Liver (tissue), 8 donors: ENCODE measurements at regions not wholly inside any gene's neighbourhood (a gene's known extent, or its start where the extent isn't known, plus 50 kb on each side); places are given as distances from the start of the nearest gene placed in this dataset.

ENCODE experiments used
- DNase-seq: peaks from one replicate; pipeline ENCODE4 v3.0.0-alpha.2; 2017; ENCODE audit warnings: low spot score
- H3K27ac ChIP-seq, 2 donors: one replicate each; pipeline ENCODE4 v1.7.0; 2013; ENCODE audit warnings: inconsistent platforms in 2 of 2, low read length in 2 of 2, control low read depth in 1 of 2, low read depth in 1 of 2, mild to moderate bottlenecking in 1 of 2
- H3K27me3 ChIP-seq, 4 donors: one replicate each; pipeline versions ENCODE4 v1.6.1 to v1.7.0; 2013; ENCODE audit warnings: low read length in 3 of 4, inconsistent platforms in 1 of 4, mild to moderate bottlenecking in 1 of 4, moderate library complexity in 1 of 4; ENCODE audit not compliant: control insufficient read depth in 4 of 4, insufficient read depth in 4 of 4
- H3K36me3 ChIP-seq, 4 donors: one replicate each; pipeline versions ENCODE4 v1.6.1 to v1.7.0; 2013; ENCODE audit warnings: low read length in 3 of 4, mild to moderate bottlenecking in 3 of 4, low read depth in 1 of 4, moderate library complexity in 1 of 4; ENCODE audit not compliant: control insufficient read depth in 4 of 4, insufficient read depth in 3 of 4
- H3K4me1 ChIP-seq, 4 donors: one replicate each; pipeline versions ENCODE4 v1.6.1 to v1.7.0; 2013; ENCODE audit warnings: low read length in 3 of 4, mild to moderate bottlenecking in 3 of 4, moderate library complexity in 1 of 4; ENCODE audit not compliant: control insufficient read depth in 4 of 4, insufficient read depth in 4 of 4
- H3K4me3 ChIP-seq, 3 donors: one replicate each; pipeline versions ENCODE4 v1.6.1 to v1.7.0; 2013; ENCODE audit warnings: low read length in 3 of 3, control low read depth in 1 of 3, low read depth in 1 of 3, mild to moderate bottlenecking in 1 of 3
- H3K9ac ChIP-seq, 2 donors: one replicate each; pipeline ENCODE4 v1.7.0; 2013; ENCODE audit warnings: low read length in 2 of 2, mild to moderate bottlenecking in 2 of 2, moderate library complexity in 2 of 2, control low read depth in 1 of 2, low read depth in 1 of 2
- H3K9me3 ChIP-seq, 4 donors: one replicate each; pipeline versions ENCODE4 v1.6.1 to v1.7.0; 2013; ENCODE audit warnings: low read length in 3 of 4; ENCODE audit not compliant: control insufficient read depth in 4 of 4
- CTCF ChIP-seq: fragments of 150-350 bp; IDR thresholded peaks from 2 replicates; pipeline ENCODE4 v1.5.1; 2017; ENCODE audit warnings: improper control_type of control experiment, low read depth, low read length; ENCODE audit not compliant: missing input control
- FOXA1 ChIP-seq: IDR thresholded peaks from 2 replicates; pipeline ENCODE4 v1.6.1; 2016; ENCODE audit warnings: antibody characterized with exemption
- GABPA ChIP-seq, 2 donors: IDR thresholded peaks in 1 of 2; conservative IDR thresholded peaks in 1 of 2; 2 replicates each; pipeline ENCODE4 v1.6.1; 2016; ENCODE audit warnings: antibody characterized with exemption in 2 of 2, mild to moderate bottlenecking in 1 of 2, moderate library complexity in 1 of 2
- HNF4A ChIP-seq, 2 donors: conservative IDR thresholded peaks; 2 replicates each; pipeline ENCODE4 v1.6.1; 2016; ENCODE audit warnings: antibody characterized with exemption in 2 of 2, mild to moderate bottlenecking in 2 of 2
- HNF4G ChIP-seq: IDR thresholded peaks from 2 replicates; pipeline ENCODE4 v1.6.1; 2016; ENCODE audit warnings: antibody characterized with exemption
- JUND ChIP-seq, 2 donors: IDR thresholded peaks; 2 replicates each; pipeline ENCODE4 v1.6.1; 2016; ENCODE audit warnings: antibody characterized with exemption in 2 of 2
- NR2F2 ChIP-seq: IDR thresholded peaks from 2 replicates; pipeline ENCODE4 v1.6.1; 2016; ENCODE audit warnings: antibody characterized with exemption
- SP1 ChIP-seq: IDR thresholded peaks from 2 replicates; pipeline ENCODE4 v1.6.1; 2018; ENCODE audit warnings: antibody characterized with exemption, mild to moderate bottlenecking
- TAF1 ChIP-seq: conservative IDR thresholded peaks from 2 replicates; pipeline ENCODE4 v1.6.1; 2016; ENCODE audit warnings: antibody characterized with exemption, mild to moderate bottlenecking
- YY1 ChIP-seq: IDR thresholded peaks from 2 replicates; pipeline ENCODE4 v1.6.1; 2016; ENCODE audit warnings: antibody characterized with exemption, mild to moderate bottlenecking
- WGBS: extraction: QIAGEN DNeasy Blood & Tissue Kit; methylation state at CpG from one replicate; pipeline ENCODE4 v1.1.7; 2013; 5-methylcytosine and 5-hydroxymethylcytosine counted together
- TF ChIP-seq, protein P1 (sequence below): IDR thresholded peaks from 2 replicates; pipeline ENCODE4 v1.6.1; 2016; ENCODE audit warnings: antibody characterized with exemption, mild to moderate bottlenecking
- TF ChIP-seq, protein P2 (sequence below): IDR thresholded peaks from 2 replicates; pipeline ENCODE4 v1.6.1; 2016; ENCODE audit warnings: antibody characterized with exemption
- donor health status: healthy.
- donor health status: healthy.
- donor health status: healthy.
- donor health status: healthy.
- donor health status: healthy.

- no peak for TF ChIP-seq YY1
- no peak for TF ChIP-seq HNF4G
- TF ChIP-seq FOXA1 = no peak
- no peak for TF ChIP-seq JUND (IDR thresholded peaks at IDR 0.05)
- no peak for TF ChIP-seq CTCF
- TF ChIP-seq TAF1 = no peak
- no peak for TF ChIP-seq NR2F2
- no peak for TF ChIP-seq GABPA (IDR thresholded peaks at IDR 0.05 in 1 of 2, conservative IDR thresholded peaks at IDR 0.05 in 1 of 2)
- TF ChIP-seq, protein P1, sequence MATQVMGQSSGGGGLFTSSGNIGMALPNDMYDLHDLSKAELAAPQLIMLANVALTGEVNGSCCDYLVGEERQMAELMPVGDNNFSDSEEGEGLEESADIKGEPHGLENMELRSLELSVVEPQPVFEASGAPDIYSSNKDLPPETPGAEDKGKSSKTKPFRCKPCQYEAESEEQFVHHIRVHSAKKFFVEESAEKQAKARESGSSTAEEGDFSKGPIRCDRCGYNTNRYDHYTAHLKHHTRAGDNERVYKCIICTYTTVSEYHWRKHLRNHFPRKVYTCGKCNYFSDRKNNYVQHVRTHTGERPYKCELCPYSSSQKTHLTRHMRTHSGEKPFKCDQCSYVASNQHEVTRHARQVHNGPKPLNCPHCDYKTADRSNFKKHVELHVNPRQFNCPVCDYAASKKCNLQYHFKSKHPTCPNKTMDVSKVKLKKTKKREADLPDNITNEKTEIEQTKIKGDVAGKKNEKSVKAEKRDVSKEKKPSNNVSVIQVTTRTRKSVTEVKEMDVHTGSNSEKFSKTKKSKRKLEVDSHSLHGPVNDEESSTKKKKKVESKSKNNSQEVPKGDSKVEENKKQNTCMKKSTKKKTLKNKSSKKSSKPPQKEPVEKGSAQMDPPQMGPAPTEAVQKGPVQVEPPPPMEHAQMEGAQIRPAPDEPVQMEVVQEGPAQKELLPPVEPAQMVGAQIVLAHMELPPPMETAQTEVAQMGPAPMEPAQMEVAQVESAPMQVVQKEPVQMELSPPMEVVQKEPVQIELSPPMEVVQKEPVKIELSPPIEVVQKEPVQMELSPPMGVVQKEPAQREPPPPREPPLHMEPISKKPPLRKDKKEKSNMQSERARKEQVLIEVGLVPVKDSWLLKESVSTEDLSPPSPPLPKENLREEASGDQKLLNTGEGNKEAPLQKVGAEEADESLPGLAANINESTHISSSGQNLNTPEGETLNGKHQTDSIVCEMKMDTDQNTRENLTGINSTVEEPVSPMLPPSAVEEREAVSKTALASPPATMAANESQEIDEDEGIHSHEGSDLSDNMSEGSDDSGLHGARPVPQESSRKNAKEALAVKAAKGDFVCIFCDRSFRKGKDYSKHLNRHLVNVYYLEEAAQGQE = no peak
- peaks cover 4 to 24% (median 12%) of the 10 kb centered on the region in 4 donors for H3K27me3 ChIP-seq
- no peak for DNase-seq
Measured at GRCh38 chr17:49901460-49902331, 53.8 kb upstream of the TAC4 start.

GRCh38 chr17:49903523-49903922 is 55.7 kb upstream of the TAC4 start:
- Histone ChIP-seq H3K4me1 (no peaks in the 10 kb centered on the region), H3K4me3 (no peak overlapping the region), H3K36me3 (no peaks in the 10 kb centered on the region), H3K27me3 (peaks cover 4 to 31% (median 15%) of the 10 kb centered on the region in 4 donors), H3K27ac (no peak overlapping the region), H3K9me3 (no peaks in the 10 kb centered on the region), H3K9ac (no peak overlapping the region)
- 37% methylated on average over 5 of the region's 5 CpGs for WGBS
- no peak for DNase-seq
- no peak for TF ChIP-seq HNF4A (conservative IDR thresholded peaks at IDR 0.05)
- no peak for TF ChIP-seq HNF4G
- no peak for TF ChIP-seq SP1

More at GRCh38 chr17:49901460-49902331, 53.8 kb upstream of the TAC4 start:
- no peaks in the 10 kb centered on the region for H3K9me3 ChIP-seq
- H3K4me3 ChIP-seq = no peak overlapping the region
- no peaks in the 10 kb centered on the region for H3K36me3 ChIP-seq
- 8% methylated on average over 47 of the region's 47 CpGs for WGBS
- no peak overlapping the region for H3K9ac ChIP-seq
- H3K27ac ChIP-seq = no peak overlapping the region
- H3K4me1 ChIP-seq = no peaks in the 10 kb centered on the region

DNA sequence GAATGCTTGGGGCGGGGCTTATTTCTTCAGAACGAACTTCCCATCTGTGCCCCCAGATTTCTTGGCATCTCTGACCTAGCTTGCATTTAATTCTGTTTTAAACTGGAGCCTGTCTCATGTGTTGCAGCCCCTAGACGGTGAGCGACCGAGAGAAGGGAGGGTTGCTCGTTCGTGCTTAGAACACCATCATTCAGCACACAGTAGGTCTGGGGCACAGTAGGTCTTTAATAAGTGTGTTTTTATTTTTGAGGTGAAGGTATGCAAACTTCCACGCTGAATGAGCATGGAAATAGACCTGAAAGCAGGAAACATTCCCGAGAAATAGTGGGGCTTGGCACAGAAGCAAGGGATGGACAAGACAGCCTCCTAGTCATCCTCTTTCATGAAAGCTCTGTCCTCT is 57.0 kb upstream of the TAC4 start:
- TF ChIP-seq HNF4G (no peak), YY1 (no peak), JUND (IDR thresholded peaks at IDR 0.05) (no peak)
- TF ChIP-seq, protein P2, sequence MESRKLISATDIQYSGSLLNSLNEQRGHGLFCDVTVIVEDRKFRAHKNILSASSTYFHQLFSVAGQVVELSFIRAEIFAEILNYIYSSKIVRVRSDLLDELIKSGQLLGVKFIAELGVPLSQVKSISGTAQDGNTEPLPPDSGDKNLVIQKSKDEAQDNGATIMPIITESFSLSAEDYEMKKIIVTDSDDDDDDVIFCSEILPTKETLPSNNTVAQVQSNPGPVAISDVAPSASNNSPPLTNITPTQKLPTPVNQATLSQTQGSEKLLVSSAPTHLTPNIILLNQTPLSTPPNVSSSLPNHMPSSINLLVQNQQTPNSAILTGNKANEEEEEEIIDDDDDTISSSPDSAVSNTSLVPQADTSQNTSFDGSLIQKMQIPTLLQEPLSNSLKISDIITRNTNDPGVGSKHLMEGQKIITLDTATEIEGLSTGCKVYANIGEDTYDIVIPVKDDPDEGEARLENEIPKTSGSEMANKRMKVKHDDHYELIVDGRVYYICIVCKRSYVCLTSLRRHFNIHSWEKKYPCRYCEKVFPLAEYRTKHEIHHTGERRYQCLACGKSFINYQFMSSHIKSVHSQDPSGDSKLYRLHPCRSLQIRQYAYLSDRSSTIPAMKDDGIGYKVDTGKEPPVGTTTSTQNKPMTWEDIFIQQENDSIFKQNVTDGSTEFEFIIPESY = no peak
- H3K27ac ChIP-seq = no peak overlapping the region
- no peaks in the 10 kb centered on the region for H3K9me3 ChIP-seq
- H3K27me3 ChIP-seq = peaks cover 4 to 31% (median 18%) of the 10 kb centered on the region in 4 donors
- H3K4me1 ChIP-seq = no peaks in the 10 kb centered on the region
- no peak overlapping the region for H3K4me3 ChIP-seq
- H3K36me3 ChIP-seq = no peaks in the 10 kb centered on the region
- DNase-seq = no peak
- no peak overlapping the region for H3K9ac ChIP-seq
- 75% methylated on average over 9 of the region's 9 CpGs for WGBS
